ENCODE measurements at regions not wholly inside any gene's neighbourhood (a gene's known extent, or its start where the extent isn't known, plus 50 kb on each side); places are given as distances from the start of the nearest gene placed in this dataset.
"Not testable (repeated sequence)": the region's sequence is repeated elsewhere in the genome, so short reads cannot be mapped to it uniquely, and the experiment has no call there.

GRCh38 chr18:38646296-38646695 lies 1080.7 kb upstream of the CELF4 start:
- DNase-seq, result no peak

DNA sequence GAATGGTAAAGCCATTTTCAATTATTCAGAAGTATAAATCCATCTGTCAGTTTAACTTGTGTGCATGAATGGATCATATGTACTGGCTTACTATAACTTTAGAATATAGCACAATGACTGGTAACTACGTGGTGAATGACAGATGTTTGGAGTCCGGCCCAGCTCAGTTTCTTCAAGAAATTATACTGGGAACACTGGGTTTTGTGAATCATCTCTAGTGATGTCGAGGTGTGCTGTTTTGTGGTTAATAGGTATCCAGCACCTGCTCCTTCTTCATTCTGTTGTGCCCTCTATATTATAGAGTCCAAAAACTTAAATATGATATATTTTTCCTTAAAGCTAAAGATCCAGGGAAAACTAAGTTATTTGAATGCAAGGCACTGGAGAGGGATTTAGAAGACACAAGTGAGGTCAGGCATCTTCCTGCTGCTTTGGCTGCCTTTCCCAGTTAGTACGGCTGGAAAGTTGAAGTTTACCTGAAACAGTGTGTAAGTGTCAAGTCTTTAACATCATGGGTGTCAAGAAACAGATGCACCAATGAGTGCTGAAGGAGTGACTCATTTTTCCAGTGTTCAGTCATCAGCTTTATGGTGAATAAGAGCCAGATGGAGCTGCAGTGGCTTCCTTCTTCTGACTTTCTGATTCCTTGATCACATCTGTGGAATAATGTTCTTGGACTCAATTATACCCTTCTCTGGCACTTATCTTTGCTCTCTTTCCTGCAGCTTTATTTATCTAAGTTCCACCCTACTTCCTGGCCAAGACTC lies 1079.5 kb upstream of the CELF4 start:
- no peak for DNase-seq

DNA sequence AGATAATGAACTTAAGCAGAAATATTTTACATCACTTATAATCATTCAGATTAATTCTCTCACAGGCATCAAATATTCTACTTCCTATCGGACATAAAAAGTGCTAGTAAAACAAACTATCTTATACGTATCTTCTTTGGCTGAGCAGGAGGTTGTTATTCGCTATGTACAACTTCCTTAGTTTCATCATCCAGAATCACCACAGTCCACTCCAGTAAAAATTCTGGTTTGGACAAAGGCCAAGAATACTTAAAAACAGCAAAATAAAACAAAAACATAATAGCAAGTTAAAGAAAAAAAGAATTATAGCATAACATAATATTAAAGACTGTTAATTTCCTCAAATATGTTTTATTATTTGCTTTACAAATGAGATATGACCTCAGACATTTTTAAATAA lies 1077.1 kb upstream of the CELF4 start:
- DNase-seq, result no peak

- not testable (repeated sequence) for DNase-seq
These were observed 1074.1 kb upstream of the CELF4 start for GRCh38 chr18:38639700-38640099.

- DNase-seq, result no peak
These were observed 1070.3 kb upstream of the CELF4 start for GRCh38 chr18:38635709-38636430.

DNA sequence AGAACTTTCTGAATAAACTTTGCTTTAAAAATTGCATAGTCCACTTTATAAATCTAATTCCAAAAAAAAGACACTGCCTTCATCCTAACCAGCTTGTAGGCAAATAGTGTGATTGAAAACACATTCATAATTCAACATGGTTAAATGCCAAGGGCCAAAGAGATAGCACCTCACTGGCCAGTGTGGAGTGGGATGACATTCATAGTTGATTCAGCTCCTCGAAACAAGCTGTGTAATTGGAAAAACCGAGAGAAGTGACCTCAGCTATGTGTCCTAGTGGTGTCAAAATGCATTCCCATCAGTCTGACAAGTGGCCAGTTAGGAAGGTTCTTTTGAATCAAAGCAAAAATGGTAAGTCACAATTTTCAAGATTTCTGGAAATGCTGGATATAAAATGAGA lies 1068.5 kb upstream of the CELF4 start:
- no peak for DNase-seq

GRCh38 chr18:38633333-38633732 lies 1067.7 kb upstream of the CELF4 start:
- no peak for DNase-seq

DNA sequence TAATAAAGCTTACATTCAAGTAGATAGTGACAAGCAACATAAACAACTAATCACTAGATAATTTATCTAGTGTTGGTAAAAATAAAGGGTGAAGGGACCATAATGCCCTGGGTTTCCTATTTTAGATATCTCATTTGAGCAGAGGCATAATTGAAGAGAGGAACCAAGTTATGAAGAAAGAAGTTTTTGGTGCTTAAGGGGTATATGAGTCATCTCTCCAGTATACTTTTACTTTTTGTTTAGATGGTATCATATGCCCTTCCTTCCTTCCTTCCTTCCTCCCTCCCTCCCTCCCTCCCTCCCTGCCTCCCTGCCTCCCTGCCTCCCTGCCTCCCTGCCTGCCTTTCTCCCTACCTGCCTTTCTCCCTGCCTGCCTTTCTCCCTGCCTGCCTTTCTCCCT lies 1053.5 kb upstream of the CELF4 start:
- DNase-seq, result no peak

DNA sequence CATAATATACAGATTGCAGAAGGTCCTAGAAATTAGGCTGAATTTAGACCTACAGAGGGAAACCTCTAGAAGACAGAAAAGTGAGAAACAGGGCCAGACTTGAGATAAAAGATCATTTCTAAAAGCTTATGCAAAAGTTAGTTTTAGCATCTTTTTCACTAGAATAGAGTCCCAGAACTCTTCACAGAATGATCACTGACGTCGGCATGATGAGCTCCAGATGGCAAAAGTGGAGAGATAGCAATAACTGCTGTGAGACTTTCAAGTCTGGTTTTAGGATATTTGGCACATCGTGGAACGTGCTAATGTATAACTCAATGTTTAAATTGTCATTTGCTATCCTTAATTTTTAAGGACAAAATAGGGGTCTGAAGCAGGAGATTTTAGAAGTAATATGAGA lies 1050.7 kb upstream of the CELF4 start:
- DNase-seq, result no peak

DNA sequence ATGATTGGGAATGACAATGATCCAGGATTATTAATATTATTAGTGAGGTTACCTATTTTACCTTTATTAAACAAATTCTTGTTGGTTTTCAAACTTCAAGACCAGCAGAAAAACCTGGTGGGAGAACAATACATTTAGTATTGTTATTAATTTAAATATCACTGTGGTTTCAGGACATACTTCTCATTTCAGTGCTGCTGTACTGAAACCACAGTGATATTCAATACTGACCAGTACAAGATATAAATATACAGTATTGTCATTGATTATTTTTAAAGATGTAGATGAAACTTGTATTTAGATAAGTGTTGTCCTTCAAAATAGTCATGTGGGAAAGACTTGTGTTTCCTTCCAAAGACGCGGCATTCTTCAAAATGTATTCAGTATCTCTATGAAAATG lies 1047.3 kb upstream of the CELF4 start:
- no peak for DNase-seq

DNA sequence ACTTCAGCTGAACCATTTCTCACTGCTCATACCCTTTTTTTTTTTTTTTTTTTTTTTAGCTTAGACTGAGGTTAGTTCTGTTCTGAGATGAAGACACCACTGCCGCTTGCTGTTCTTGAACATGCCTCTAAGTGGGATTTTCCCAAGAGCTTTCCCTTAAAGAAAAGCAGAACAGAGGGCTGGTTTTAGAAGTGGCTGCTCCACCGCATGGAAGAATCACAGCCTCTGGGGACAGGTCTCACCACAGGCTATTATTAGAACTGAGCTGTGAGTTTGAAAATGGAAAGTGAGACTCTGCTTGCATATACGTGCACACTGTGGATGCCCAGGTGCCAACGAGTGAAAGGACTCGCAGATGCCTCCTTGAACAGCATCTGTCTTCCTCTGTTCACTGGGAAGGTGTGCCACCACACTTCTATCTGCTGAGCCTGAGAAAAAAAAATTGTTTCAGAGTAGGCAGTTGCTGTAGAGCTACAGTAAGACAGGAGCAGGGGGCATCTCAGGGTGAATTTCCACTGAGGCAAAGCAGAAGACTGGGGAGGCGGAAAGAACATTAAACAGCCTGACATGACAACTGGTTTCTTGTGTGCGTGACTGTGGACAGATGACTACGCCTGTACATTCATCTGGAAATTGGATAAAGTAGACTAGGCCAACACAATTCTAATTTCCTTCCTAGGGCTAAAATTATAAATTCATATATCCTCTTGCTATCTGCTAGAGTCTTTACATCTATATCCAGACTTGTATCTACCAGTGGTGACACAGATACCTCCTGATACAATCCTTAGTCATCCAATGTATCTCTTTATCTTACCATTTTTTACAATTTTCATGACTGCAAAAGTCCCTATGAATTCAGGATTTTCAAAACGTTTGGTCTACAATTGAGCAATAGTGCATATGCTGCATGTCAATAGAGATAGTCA lies 1045.7 kb upstream of the CELF4 start:
- DNase-seq, result no peak

DNA sequence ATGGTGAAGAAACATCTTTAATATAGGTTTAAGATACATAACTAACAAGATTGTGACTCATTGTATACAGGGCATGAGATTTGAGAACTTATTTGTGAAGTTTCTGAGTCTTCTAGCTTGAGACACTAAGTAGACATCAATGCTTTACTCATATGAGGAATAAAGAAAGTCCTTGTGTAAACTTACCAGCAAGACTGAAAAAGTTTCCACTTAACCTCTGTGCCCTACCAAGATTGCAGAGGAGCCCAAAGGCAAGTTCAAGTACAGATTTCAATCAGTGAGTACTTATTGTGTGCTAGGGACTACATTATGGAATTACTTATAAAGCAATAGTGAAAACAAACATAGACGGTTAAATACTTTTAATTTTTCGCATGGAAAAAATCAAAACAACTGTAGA lies 1041.2 kb upstream of the CELF4 start:
- no peak for DNase-seq

- no peak for DNase-seq
These were observed 1036.7 kb upstream of the CELF4 start for GRCh38 chr18:38602341-38602740.

DNA sequence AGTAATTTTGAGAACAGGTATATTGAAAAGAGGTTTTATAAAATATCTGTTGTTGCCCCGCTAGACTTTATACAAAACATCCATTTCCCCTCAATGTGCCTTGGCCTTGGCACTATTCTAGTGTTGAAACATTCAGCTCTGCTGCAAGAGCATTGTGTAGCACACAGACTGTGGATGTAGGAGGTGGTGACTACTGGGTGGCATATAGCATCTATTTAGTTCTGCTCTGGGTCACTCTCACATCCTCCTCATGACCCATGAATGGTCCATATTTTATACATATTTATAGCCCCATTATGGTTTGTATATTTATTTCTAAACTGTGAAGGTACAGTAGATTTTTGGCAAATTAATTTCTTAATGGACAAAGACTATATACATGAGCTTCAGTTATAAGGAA lies 1022.0 kb upstream of the CELF4 start:
- DNase-seq, result no peak

- no peak for DNase-seq
These were observed 1020.7 kb upstream of the CELF4 start for GRCh38 chr18:38586327-38586726.

DNA sequence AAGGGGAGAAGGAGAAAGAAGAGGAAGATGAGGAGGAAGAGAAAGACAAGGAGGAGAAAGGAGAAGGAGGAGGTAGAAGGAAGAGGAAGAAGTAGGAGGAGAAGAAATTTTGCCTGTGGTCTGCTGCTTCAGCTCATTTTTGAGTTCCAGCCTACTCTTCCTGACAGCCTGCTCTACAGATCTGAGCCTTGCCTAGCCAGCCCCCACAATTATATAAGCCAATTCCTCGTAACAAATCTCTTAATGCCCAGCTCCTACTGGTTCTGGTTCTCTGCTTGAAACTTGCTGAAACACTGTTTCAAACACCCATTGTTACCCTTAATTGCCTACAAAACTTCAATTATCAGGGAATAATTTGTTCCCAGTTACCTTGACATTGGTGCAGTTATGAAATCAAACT lies 1014.2 kb upstream of the CELF4 start:
- DNase-seq, result no peak

- DNase-seq, result no peak
These were observed 1011.3 kb upstream of the CELF4 start for GRCh38 chr18:38576916-38577315.

GRCh38 chr18:38576349-38576748 lies 1010.8 kb upstream of the CELF4 start:
- DNase-seq, result no peak

DNA sequence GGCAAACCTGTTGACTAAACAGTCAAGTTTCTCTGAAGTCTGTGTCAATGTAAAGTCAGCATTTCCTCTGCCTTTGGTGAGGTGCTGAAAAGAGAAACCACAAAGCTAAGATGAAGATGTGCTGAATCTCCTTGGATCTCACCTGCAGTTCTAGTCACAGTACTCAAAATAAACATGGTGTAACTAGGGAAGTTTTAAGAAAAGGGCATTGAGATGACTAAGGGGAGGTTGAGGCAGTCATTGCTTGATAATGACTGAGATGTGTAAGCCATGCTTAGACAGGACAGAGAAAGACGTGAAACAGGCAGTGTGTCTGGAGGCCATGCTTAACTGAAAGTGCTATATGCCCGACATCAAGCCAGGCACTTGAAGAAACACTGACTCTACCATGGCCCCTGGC lies 1010.0 kb upstream of the CELF4 start:
- no peak for DNase-seq

DNA sequence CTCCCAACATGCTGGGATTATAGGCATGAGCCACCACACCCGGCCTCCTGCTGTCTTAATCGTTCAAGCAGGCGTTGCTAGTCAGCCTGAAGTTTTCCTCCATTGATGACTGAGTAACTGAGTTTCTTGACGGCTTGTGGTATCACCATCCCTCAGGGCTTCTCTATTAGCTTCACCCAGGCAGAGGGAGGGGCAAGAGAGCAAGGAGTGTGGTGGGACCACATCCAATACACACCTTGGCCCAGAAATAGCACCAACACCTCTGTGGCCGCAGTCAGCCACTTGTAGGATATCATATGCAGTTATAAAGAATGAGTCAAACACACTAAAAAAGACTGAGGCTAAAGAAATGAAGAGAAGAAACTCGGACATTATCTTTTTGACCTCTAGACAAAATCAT lies 1009.4 kb upstream of the CELF4 start:
- DNase-seq, result no peak

- DNase-seq, result no peak
These were observed 1007.0 kb upstream of the CELF4 start for GRCh38 chr18:38572554-38573111.

- no peak for DNase-seq
These were observed 1006.1 kb upstream of the CELF4 start for GRCh38 chr18:38571651-38572050.

GRCh38 chr18:38565513-38565912 lies 999.9 kb upstream of the CELF4 start:
- DNase-seq, result no peak
